Keratinocyte (primary cell): ENCODE measurements at regions not wholly inside any gene's neighbourhood (a gene's known extent, or its start where the extent isn't known, plus 50 kb on each side); places are given as distances from the start of the nearest gene placed in this dataset.

Source experiments
- DNase-seq: peaks from one replicate; pipeline ENCODE4 v3.0.0-alpha.2; 2011; ENCODE audit warnings: low read depth, missing footprints, low spot score
- FAIRE-seq: peaks from 2 replicates; lab custom pipeline; 2011; peaks lifted over from hg19 to GRCh38; lab: Jason Lieb, UNC
- H2AFZ ChIP-seq: 2 replicates; pipeline ENCODE4 v1.6.0; 2012; ENCODE audit warnings: low read length, control low read depth, inconsistent platforms; ENCODE audit not compliant: control insufficient read depth
- H3K27ac ChIP-seq: 2 replicates; pipeline ENCODE4 v1.5.1; 2011; ENCODE audit warnings: low read length; ENCODE audit not compliant: control insufficient read depth, insufficient read depth
- H3K27me3 ChIP-seq: 3 replicates; pipeline ENCODE4 v1.6.0; 2011; ENCODE audit warnings: low read length; ENCODE audit not compliant: control insufficient read depth, insufficient read depth; ENCODE audit errors: extremely low read depth
- H3K36me3 ChIP-seq, 2 experiments: 2 replicates in 1 of 2; 3 replicates in 1 of 2; pipeline ENCODE4 v1.5.1; 2011; ENCODE audit warnings: low read length in 2 of 2, mild to moderate bottlenecking in 1 of 2; ENCODE audit not compliant: control insufficient read depth in 2 of 2, insufficient read depth in 2 of 2; ENCODE audit errors: extremely low read depth in 1 of 2
- H3K4me1 ChIP-seq: 3 replicates; pipeline ENCODE4 v1.5.1; 2011; ENCODE audit warnings: low read length; ENCODE audit not compliant: control insufficient read depth, insufficient read depth; ENCODE audit errors: extremely low read depth
- H3K4me2 ChIP-seq: 3 replicates; pipeline ENCODE4 v1.6.0; 2011; ENCODE audit warnings: low read depth, low read length; ENCODE audit not compliant: control insufficient read depth, insufficient read depth; ENCODE audit errors: extremely low read depth
- H3K4me3 ChIP-seq, 3 experiments: fragments of 200-600 bp in 1 of 3; sonication (generic) in 1 of 3; 2 replicates in 2 of 3; 3 replicates in 1 of 3; pipeline ENCODE4 v1.5.1; 2011 to 2016; ENCODE audit warnings: low read length in 3 of 3, mild to moderate bottlenecking in 3 of 3, control low read depth in 2 of 3, inconsistent platforms in 1 of 3, low read depth in 1 of 3, mixed read lengths in 1 of 3, mixed run types in 1 of 3, moderate library complexity in 1 of 3; ENCODE audit not compliant: control insufficient read depth in 2 of 3, insufficient read depth in 2 of 3; ENCODE audit errors: extremely low read depth in 1 of 3
- H3K79me2 ChIP-seq: 2 replicates; pipeline ENCODE4 v1.6.0; 2012; ENCODE audit warnings: low read length; ENCODE audit not compliant: control insufficient read depth, insufficient read depth
- H3K9ac ChIP-seq: 3 replicates; pipeline ENCODE4 v1.6.0; 2011; ENCODE audit warnings: low read length; ENCODE audit not compliant: control insufficient read depth, insufficient read depth; ENCODE audit errors: extremely low read depth
- H3K9me1 ChIP-seq: 3 replicates; pipeline ENCODE4 v1.6.0; 2011; ENCODE audit warnings: low read length; ENCODE audit not compliant: control insufficient read depth, insufficient read depth; ENCODE audit errors: extremely low read depth
- H3K9me3 ChIP-seq: 2 replicates; pipeline ENCODE4 v1.5.1; 2012; ENCODE audit warnings: low read depth, low read length; ENCODE audit not compliant: control insufficient read depth
- H4K20me1 ChIP-seq: 3 replicates; pipeline ENCODE4 v1.6.0; 2011; ENCODE audit warnings: low read length; ENCODE audit not compliant: control insufficient read depth, insufficient read depth; ENCODE audit errors: extremely low read depth
- EZH2 ChIP-seq: IDR thresholded peaks from one replicate; pipeline ENCODE4 v1.6.1; 2012; ENCODE audit warnings: inconsistent platforms, mild to moderate bottlenecking, low read length, moderate library complexity
- dilution Hi-C: fragments of 300-500 bp; cut with MboI; formaldehyde crosslinking; loops from one replicate; pipeline ENCODE4 v1.7.0; 2020; ENCODE audit warnings: low sequenced_read_pairs; ENCODE audit not compliant: extremely low pct_ligation_motif_present
- TF ChIP-seq, protein P1 (sequence below), 3 experiments: IDR thresholded peaks in 1 of 3; conservative IDR thresholded peaks in 1 of 3; optimal IDR thresholded peaks in 1 of 3; 2 replicates in 2 of 3; 3 replicates in 1 of 3; pipeline versions ENCODE3 to v1.5.1; 2011; ENCODE audit warnings: low read length in 3 of 3, mild to moderate bottlenecking in 3 of 3, moderate library complexity in 2 of 3, control low read depth in 1 of 3, inconsistent platforms in 1 of 3; ENCODE audit not compliant: insufficient read depth in 2 of 3; ENCODE audit errors: extremely low read depth in 1 of 3

DNA sequence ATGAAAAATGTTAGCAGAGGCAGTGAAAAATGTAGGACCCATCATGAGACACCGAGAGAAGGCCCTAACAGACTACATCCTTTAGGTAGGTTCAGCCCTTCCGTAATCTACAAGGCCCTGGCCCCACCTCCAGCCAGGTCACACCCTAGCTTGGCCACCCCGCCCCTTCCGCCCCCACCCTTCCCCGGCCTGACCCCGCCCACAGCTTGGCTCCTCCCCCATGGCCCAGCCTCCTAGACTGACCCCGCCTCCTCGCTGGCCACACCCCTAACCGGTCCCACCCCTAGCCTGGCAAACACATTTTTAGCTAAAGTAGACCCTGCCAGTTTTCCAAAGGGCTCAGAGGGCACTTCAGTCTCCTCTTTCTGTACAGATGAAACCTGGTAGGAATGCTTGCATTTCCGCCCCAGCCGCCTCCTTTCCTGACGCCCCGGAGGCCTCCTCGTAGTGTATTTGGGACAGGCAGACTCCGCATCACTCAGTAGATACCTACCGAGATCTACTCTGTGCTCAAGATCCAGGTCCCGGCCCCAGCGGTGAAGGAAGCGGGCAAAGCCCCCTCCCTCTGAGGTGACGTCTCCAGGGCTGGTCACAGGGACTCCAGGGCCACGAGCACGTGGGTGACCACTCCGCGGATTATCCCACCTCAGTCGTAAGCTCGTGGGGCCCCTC, 443.5 kb downstream of the PREX1 start:
- no peaks in the 10 kb centered on the region for H3K27me3 ChIP-seq
- H3K9me1 ChIP-seq, result no peaks in the 10 kb centered on the region
- H3K9me3 ChIP-seq, result no peaks in the 10 kb centered on the region
- DNase-seq, result no peak
- H3K4me3 ChIP-seq, result no peak overlapping the region
- no peaks in the 10 kb centered on the region for H3K4me1 ChIP-seq
- H4K20me1 ChIP-seq, result no peaks in the 10 kb centered on the region
- no peak overlapping the region for H3K9ac ChIP-seq
- no peaks in the 10 kb centered on the region for H3K36me3 ChIP-seq
- no peaks in the 10 kb centered on the region for H3K79me2 ChIP-seq
- H3K4me2 ChIP-seq, result no peak overlapping the region
- FAIRE-seq, result no peak
- TF ChIP-seq EZH2, result no peak
- TF ChIP-seq, protein P1, sequence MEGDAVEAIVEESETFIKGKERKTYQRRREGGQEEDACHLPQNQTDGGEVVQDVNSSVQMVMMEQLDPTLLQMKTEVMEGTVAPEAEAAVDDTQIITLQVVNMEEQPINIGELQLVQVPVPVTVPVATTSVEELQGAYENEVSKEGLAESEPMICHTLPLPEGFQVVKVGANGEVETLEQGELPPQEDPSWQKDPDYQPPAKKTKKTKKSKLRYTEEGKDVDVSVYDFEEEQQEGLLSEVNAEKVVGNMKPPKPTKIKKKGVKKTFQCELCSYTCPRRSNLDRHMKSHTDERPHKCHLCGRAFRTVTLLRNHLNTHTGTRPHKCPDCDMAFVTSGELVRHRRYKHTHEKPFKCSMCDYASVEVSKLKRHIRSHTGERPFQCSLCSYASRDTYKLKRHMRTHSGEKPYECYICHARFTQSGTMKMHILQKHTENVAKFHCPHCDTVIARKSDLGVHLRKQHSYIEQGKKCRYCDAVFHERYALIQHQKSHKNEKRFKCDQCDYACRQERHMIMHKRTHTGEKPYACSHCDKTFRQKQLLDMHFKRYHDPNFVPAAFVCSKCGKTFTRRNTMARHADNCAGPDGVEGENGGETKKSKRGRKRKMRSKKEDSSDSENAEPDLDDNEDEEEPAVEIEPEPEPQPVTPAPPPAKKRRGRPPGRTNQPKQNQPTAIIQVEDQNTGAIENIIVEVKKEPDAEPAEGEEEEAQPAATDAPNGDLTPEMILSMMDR (optimal IDR thresholded peaks at IDR 0.05 in 1 of 3, IDR thresholded peaks at IDR 0.05 in 1 of 3, conservative IDR thresholded peaks at IDR 0.05 in 1 of 3; ENCODE audit: extremely low read depth in 1 of 3, insufficient read depth in 2 of 3, low read length in 3 of 3), result no peak
- no peak overlapping the region for H3K27ac ChIP-seq
- dilution Hi-C loops, result no loop called here
- no peak overlapping the region for H2AFZ ChIP-seq

DNA sequence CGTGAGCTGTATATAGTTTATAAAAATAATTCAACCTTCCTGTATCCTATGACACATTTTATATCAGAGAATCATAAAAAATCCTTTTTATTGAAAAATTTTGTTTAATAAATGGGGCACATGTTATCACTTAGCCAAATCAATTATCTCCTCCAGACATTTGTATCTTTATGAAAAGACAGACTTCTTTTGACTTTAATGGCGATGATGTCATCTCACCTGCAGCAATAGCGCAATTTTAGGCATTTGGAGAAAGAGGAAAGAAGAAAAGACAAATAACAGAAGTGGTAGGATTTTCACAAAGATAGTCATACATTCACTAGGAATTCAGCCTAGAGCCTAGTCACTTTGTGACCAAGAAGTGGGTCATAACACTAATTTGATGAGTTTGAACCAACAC, 444.5 kb downstream of the PREX1 start:
- no peaks in the 10 kb centered on the region for H4K20me1 ChIP-seq
- H2AFZ ChIP-seq, result no peak overlapping the region
- DNase-seq, result no peak
- H3K27me3 ChIP-seq, result no peaks in the 10 kb centered on the region
- FAIRE-seq, result no peak
- H3K4me1 ChIP-seq, result no peaks in the 10 kb centered on the region
- H3K9ac ChIP-seq, result no peak overlapping the region
- TF ChIP-seq, protein P1 (optimal IDR thresholded peaks at IDR 0.05 in 1 of 3, IDR thresholded peaks at IDR 0.05 in 1 of 3, conservative IDR thresholded peaks at IDR 0.05 in 1 of 3; ENCODE audit: extremely low read depth in 1 of 3, insufficient read depth in 2 of 3, low read length in 3 of 3), result no peak
- no peak for TF ChIP-seq EZH2
- no peaks in the 10 kb centered on the region for H3K79me2 ChIP-seq
- H3K9me3 ChIP-seq, result no peaks in the 10 kb centered on the region
- H3K27ac ChIP-seq, result no peak overlapping the region
- no peaks in the 10 kb centered on the region for H3K36me3 ChIP-seq
- no peak overlapping the region for H3K4me2 ChIP-seq
- no peak overlapping the region for H3K4me3 ChIP-seq
- no peaks in the 10 kb centered on the region for H3K9me1 ChIP-seq
- dilution Hi-C loops, result no loop called here
